Heart right ventricle (tissue), 16 donors: ENCODE measurements at regions not wholly inside any gene's neighbourhood (a gene's known extent, or its start where the extent isn't known, plus 50 kb on each side); places are given as distances from the start of the nearest gene placed in this dataset.

Source experiments
- ATAC-seq, 8 donors: fragments of 200-7000 bp; cut with Tn5 transposase; one replicate each; pipeline ENCODE4 v1.9.1; 2020; ENCODE audit warnings: mild to moderate bottlenecking in 8 of 8, moderate library complexity in 8 of 8, moderate number of reproducible peaks in 1 of 8
- DNase-seq, 2 donors: peaks; one replicate each; pipeline ENCODE4 v3.0.0-alpha.2; 2020
- H3K27ac ChIP-seq, 10 donors: fragments of 200-600 bp; sonication (generic) in 2 of 10; one replicate each; pipeline versions ENCODE4 v1.5.0 to v1.8.0; 2020 to 2022; ENCODE audit warnings: mild to moderate bottlenecking in 3 of 10
- H3K27me3 ChIP-seq, 7 donors: fragments of 200-600 bp; one replicate each; pipeline ENCODE4 v1.8.0; 2021 to 2022; ENCODE audit warnings: mild to moderate bottlenecking in 2 of 7
- H3K36me3 ChIP-seq, 9 donors: fragments of 200-600 bp; sonication (generic) in 1 of 9; one replicate each; pipeline versions ENCODE4 v1.5.0 to v1.8.0; 2020 to 2022; ENCODE audit warnings: mild to moderate bottlenecking in 2 of 9
- H3K4me1 ChIP-seq, 9 donors: fragments of 200-600 bp; sonication (generic) in 1 of 9; one replicate each; pipeline versions ENCODE4 v1.5.0 to v1.8.0; 2020 to 2022; ENCODE audit warnings: mild to moderate bottlenecking in 4 of 9
- H3K4me3 ChIP-seq, 10 donors: fragments of 200-600 bp; sonication (generic) in 2 of 10; one replicate each; pipeline versions ENCODE4 v1.5.0 to v1.8.0; 2020 to 2022; ENCODE audit warnings: mild to moderate bottlenecking in 7 of 10, moderate library complexity in 2 of 10
- H3K9me3 ChIP-seq, 11 donors: fragments of 200-600 bp in 10 of 11; sonication (generic) in 2 of 11; one replicate each; pipeline versions ENCODE4 v1.5.0 to v1.8.0; 2013 to 2022; ENCODE audit warnings: mild to moderate bottlenecking in 2 of 11, control low read depth in 1 of 11, moderate library complexity in 1 of 11
- CTCF ChIP-seq, 9 donors: fragments of 200-600 bp; sonication (generic) in 2 of 9; IDR thresholded peaks; one replicate each; pipeline versions ENCODE4 v1.5.0 to v1.8.0; 2021 to 2022; ENCODE audit warnings: antibody characterized with exemption in 9 of 9, mild to moderate bottlenecking in 5 of 9, moderate library complexity in 1 of 9
- WGBS, 2 donors: extraction: QIAGEN DNeasy Blood & Tissue Kit; methylation state at CpG; one replicate each; pipeline ENCODE4 v1.1.7; 2013; ENCODE audit warnings: inconsistent platforms in 1 of 2; 5-methylcytosine and 5-hydroxymethylcytosine counted together
- intact Hi-C, 10 donors: fragments of 100-400 bp; cut with DNase I; formaldehyde crosslinking; loops; one replicate each; pipeline versions ENCODE4 v1.11.1 to v1.14.2; 2022
- donor health status: Arrhythmogenic right ventricular cardiomyopathy.
- donor health status: ischemic (EF 13 %, LVEDD 7.1; RV severe dilation, severe dysfunction).
- donor health status: healthy with polysubstance abuse.
- donor health status: DM: no; HTN: yes; CAD: no.
- donor health status: DM: no; HTN: no; CAD: no.
- donor health status: ischemic (EF 25% LVEDD 6.9; RV normal size, moderate dysfunction).
- donor health status: ischemic (EF 25% LVEDD 5.7; RV mildly dilated, moderate dysfunction).
- donor health status: healthy.
- donor health status: DM: yes; HTN: yes; CAD: no.
- donor health status: Ischemic cardiomyopathy.
- donor health status: ischemic (EF 35%, LVEDD 5.7; RV mildly dilated, moderate dysfunction).
- donor health status: nonischemic (EF 11% LVEDD 7.7; RV severe dilation, severe dysfunction).
- donor health status: DM: yes; HTN: yes; CAD: no.
- donor health status: PGD.
- donor health status: ischemic (EF 29% LVEDD 5.4; RV normal size, mild dysfunction).
- donor health status: nonischemic (EF 23%, LVEDD 6.1; RV moderate dilation, normal function).

DNA sequence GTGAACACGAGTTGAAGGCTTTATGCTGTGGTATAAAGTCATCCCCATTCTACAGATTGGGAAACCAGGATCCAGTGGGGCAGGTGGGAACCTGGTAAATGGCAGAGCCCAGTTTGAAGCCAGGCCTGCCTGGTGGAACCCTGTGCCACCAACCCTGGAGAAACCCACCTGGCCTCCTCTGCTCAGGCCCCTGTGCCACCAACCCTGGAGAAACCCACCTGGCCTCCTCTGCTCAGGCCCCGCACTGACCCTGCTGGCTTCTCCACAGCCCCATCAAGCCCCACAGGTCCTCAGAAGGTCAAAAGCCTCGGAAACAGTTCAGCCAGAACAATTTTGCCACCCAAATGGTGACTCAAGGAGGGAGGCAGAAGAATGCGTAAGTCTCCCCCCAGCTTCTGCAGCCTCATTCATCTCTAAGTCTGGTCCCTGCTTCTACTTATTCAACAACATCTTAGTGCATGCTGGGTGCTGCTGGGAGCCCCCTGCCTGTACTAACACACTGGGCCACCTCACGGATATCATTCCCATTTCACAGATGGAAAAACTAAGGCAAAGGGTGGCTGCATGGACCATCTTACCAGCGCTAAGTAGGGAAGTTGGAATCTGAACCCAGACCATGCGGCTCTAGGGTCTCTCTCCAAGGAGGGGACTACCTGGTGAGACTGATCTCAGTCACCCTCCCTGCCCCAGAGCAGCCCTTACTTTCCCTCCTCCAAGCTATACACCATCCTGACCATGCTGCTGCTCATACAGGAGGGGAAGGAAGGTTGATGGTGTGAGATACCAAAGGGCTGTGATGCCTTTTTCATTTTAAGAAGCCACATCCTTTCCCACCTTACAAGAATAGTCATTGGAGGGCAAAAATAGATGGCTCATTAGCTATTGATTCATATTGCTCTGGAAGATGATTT is 93.7 kb upstream of the ID2 start:
- WGBS, 2 donors = 93 to 98% methylated on average over 7 of the region's 7 CpGs
- no peak for DNase-seq

DNA sequence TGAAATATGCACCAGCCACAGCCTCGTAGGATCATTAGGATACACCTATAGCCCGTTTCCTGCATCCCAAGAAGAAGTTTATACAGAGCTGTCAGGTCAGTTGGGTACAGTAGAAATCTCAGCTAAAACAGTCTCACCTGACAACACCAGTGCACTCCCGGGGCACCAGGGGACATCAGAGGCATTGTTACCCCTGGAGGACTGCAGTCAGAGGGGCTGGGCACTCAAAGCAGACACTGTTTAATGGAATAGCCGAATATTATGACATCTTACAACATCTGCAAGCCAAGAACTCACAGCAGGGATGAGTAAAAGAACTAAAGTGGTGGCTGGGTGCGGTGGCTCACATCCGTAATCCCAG is 93.0 kb upstream of the ID2 start:
- H3K27me3 ChIP-seq = no peaks in the 10 kb centered on the region
- ATAC-seq = no peak
- peaks cover 0 to 26% (median 8%) of the 10 kb centered on the region in 9 donors for H3K4me1 ChIP-seq
- H3K9me3 ChIP-seq = no peaks in the 10 kb centered on the region
- intact Hi-C loops = loop anchor here in 3 of 10 donors (10.0 kb wide), 1 partner anchor 86 kb away; no protein-coding TSS in a partner anchor
- H3K27ac ChIP-seq = no peak overlapping the region
- H3K36me3 ChIP-seq = no peaks in the 10 kb centered on the region
- no peak for DNase-seq
- H3K4me3 ChIP-seq = no peak overlapping the region
- WGBS, 2 donors = 94 to 95% methylated on average over 6 of the region's 6 CpGs
- TF ChIP-seq CTCF (IDR thresholded peaks at IDR 0.05) = no peak

More for the DNA sequence above, 93.7 kb upstream of the ID2 start:
- intact Hi-C loops = loop anchor here in 3 of 10 donors (10.0 kb wide), 1 partner anchor 87 kb away; no protein-coding TSS in a partner anchor
- Histone ChIP-seq H3K4me1 (peaks cover 0 to 32% (median 13%) of the 10 kb centered on the region in 9 donors), H3K9me3 (no peaks in the 10 kb centered on the region), H3K27me3 (no peaks in the 10 kb centered on the region), H3K4me3 (no peak overlapping the region), H3K36me3 (no peaks in the 10 kb centered on the region), H3K27ac (no peak overlapping the region)
- ATAC-seq = no peak
- no peak for TF ChIP-seq CTCF (IDR thresholded peaks at IDR 0.05)

GRCh38 chr2:8589721-8590120 is 92.1 kb upstream of the ID2 start:
- Histone ChIP-seq H3K27ac (no peak overlapping the region), H3K27me3 (no peaks in the 10 kb centered on the region), H3K4me3 (no peak overlapping the region), H3K9me3 (no peaks in the 10 kb centered on the region), H3K36me3 (no peaks in the 10 kb centered on the region), H3K4me1 (peaks cover 0 to 20% (median 0%) of the 10 kb centered on the region in 9 donors)
- WGBS, 2 donors = 89 to 94% methylated on average over 1 of the region's 1 CpG
- TF ChIP-seq CTCF (IDR thresholded peaks at IDR 0.05) = no peak
- ATAC-seq (no peak), DNase-seq (no peak)
- intact Hi-C loops = loop anchor here in 3 of 10 donors (10.0 kb wide), 1 partner anchor 85 kb away; no protein-coding TSS in a partner anchor

DNA sequence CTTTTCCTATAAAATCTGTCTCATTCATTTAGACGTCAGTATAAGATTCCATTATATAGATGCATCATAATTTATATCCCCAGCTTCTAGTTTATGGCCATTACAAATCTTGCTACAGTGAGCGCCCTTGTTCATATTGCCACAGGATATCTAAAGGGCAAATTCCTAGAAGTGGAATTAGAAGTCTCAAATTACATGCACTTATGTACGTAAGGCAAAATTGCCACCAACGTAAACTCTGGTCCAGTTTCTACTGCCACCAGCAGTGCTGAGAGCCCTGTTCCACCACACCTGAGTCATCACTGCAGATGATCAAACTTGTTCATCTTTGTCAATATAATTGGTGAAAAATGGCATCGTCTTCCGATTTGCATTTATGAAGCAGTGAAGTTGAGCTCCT is 90.9 kb upstream of the ID2 start:
- DNase-seq = no peak
- ATAC-seq = peak in 5 of 8 donors; percentile 16 to 49 (median 41)
- no peaks in the 10 kb centered on the region for H3K27me3 ChIP-seq

More for the DNA sequence above, 90.9 kb upstream of the ID2 start:
- no peak overlapping the region for H3K4me3 ChIP-seq
- peaks cover 0 to 20% (median 0%) of the 10 kb centered on the region in 9 donors for H3K4me1 ChIP-seq
- H3K36me3 ChIP-seq = no peaks in the 10 kb centered on the region
- intact Hi-C loops = no loop called here
- H3K9me3 ChIP-seq = no peaks in the 10 kb centered on the region
- H3K27ac ChIP-seq = no peak overlapping the region
- TF ChIP-seq CTCF (IDR thresholded peaks at IDR 0.05) = no peak
- WGBS, 2 donors = 68 to 78% methylated on average over 6 of the region's 6 CpGs
